Medulla oblongata (tissue), 1 donor: ENCODE measurements at regions not wholly inside any gene's neighbourhood (a gene's known extent, or its start where the extent isn't known, plus 50 kb on each side); places are given as distances from the start of the nearest gene placed in this dataset.

Experiments
- DNase-seq: peaks from one replicate; pipeline ENCODE4 v3.0.0-alpha.2; 2015; ENCODE audit errors: extremely low spot score

- no peak for DNase-seq
These were observed 101.5 kb downstream of the UNC5CL start for GRCh38 chr6:40937491-40937890.

- DNase-seq: no peak
These were observed 102.2 kb downstream of the UNC5CL start for GRCh38 chr6:40936818-40937251.

- DNase-seq: no peak
These were observed 105.2 kb downstream of the UNC5CL start for GRCh38 chr6:40933864-40934263.

- DNase-seq: no peak
These were observed 106.1 kb downstream of the UNC5CL start for GRCh38 chr6:40932953-40933352.

- no peak for DNase-seq
These were observed 106.7 kb downstream of the UNC5CL start for GRCh38 chr6:40932366-40932765.

- DNase-seq: no peak
These were observed 107.1 kb downstream of the UNC5CL start for GRCh38 chr6:40931931-40932330.

- DNase-seq: no peak
These were observed 108.5 kb downstream of the UNC5CL start for GRCh38 chr6:40930555-40930954.

- no peak for DNase-seq
These were observed 109.0 kb downstream of the UNC5CL start for GRCh38 chr6:40930045-40930444.

GRCh38 chr6:40929176-40929575 is 109.8 kb downstream of the UNC5CL start:
- no peak for DNase-seq

- DNase-seq: no peak
These were observed 110.3 kb downstream of the UNC5CL start for GRCh38 chr6:40928763-40929162.

- DNase-seq: no peak
These were observed 110.7 kb downstream of the UNC5CL start for GRCh38 chr6:40928307-40928706.

- DNase-seq: no peak
These were observed 113.7 kb downstream of the UNC5CL start for GRCh38 chr6:40925341-40925740.

GRCh38 chr6:40924839-40925238 is 114.2 kb downstream of the UNC5CL start:
- no peak for DNase-seq

GRCh38 chr6:40923880-40924279 is 115.1 kb downstream of the UNC5CL start:
- no peak for DNase-seq

GRCh38 chr6:40923326-40923725 is 115.7 kb downstream of the UNC5CL start:
- DNase-seq: no peak

- DNase-seq: no peak
These were observed 116.7 kb downstream of the UNC5CL start for GRCh38 chr6:40922281-40922680.

GRCh38 chr6:40918040-40918651 is 120.9 kb downstream of the UNC5CL start:
- no peak for DNase-seq

GRCh38 chr6:40917603-40918002 is 121.4 kb downstream of the UNC5CL start:
- DNase-seq: no peak

GRCh38 chr6:40916845-40917244 is 122.2 kb downstream of the UNC5CL start:
- no peak for DNase-seq

- DNase-seq: no peak
These were observed 123.9 kb downstream of the UNC5CL start for GRCh38 chr6:40915165-40915564.

GRCh38 chr6:40914005-40914404 is 125.0 kb downstream of the UNC5CL start:
- DNase-seq: no peak

GRCh38 chr6:40912158-40912946 is 126.7 kb downstream of the UNC5CL start:
- DNase-seq: peak; percentile 52

GRCh38 chr6:40910260-40910893 is 128.6 kb downstream of the UNC5CL start:
- DNase-seq: no peak
